ENCODE measurements at regions not wholly inside any gene's neighbourhood (a gene's known extent, or its start where the extent isn't known, plus 50 kb on each side); places are given as distances from the start of the nearest gene placed in this dataset.

DNA sequence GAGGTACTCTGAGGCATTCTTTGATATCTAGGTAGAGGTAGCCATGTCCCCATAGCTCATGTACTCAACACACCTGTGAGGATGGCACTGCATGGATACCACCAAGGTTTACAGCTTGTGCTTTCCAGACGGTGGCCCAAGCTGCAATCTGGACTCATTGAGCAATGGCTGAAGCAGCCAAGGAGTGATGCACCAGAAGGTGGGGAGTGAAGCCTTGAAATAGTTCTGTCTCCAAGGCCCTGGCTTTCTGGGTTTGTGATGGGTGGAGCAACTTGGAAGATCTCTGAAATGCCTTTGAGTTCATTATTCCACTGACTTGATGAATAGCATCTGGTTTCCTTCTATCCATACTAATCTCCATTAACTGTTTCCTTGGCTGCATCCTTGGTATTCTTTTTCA lies 290.0 kb upstream of the NOVA1 start:
- Histone ChIP-seq H3K27me3 (replicated peaks; ENCODE audit: insufficient read depth, low read depth, low read length, poor library complexity) (no peaks in the 10 kb centered on the region), H3K36me3 (ENCODE audit: insufficient read depth, low read length, poor library complexity, severe bottlenecking) (no peaks in the 10 kb centered on the region), H3K27ac (ENCODE audit: low read depth, low read length, poor library complexity, severe bottlenecking) (no peak overlapping the region), H3K4me1 (ENCODE audit: insufficient read depth, low read length, poor library complexity, severe bottlenecking) (no peaks in the 10 kb centered on the region), H3K4me3 (ENCODE audit: low read depth, low read length, poor library complexity, severe bottlenecking) (no peak overlapping the region), H3K9me3 (ENCODE audit: low read depth, low read length, poor library complexity, severe bottlenecking) (no peaks in the 10 kb centered on the region)
- intact Hi-C loops (cut with micrococcal nuclease; ENCODE audit: unreplicated experiment), result no loop called here
- CTCF ChIA-PET, result no interaction called here
- TF ChIP-seq, protein P1, sequence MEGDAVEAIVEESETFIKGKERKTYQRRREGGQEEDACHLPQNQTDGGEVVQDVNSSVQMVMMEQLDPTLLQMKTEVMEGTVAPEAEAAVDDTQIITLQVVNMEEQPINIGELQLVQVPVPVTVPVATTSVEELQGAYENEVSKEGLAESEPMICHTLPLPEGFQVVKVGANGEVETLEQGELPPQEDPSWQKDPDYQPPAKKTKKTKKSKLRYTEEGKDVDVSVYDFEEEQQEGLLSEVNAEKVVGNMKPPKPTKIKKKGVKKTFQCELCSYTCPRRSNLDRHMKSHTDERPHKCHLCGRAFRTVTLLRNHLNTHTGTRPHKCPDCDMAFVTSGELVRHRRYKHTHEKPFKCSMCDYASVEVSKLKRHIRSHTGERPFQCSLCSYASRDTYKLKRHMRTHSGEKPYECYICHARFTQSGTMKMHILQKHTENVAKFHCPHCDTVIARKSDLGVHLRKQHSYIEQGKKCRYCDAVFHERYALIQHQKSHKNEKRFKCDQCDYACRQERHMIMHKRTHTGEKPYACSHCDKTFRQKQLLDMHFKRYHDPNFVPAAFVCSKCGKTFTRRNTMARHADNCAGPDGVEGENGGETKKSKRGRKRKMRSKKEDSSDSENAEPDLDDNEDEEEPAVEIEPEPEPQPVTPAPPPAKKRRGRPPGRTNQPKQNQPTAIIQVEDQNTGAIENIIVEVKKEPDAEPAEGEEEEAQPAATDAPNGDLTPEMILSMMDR (conservative IDR thresholded peaks at IDR 0.05; ENCODE audit: low read depth, low read length), result no peak
- TF ChIP-seq EZH2 (IDR thresholded peaks at IDR 0.05; ENCODE audit: borderline replicate concordance, low read depth, low read length, poor library complexity, severe bottlenecking), result no peak
- no peak for DNase-seq (ENCODE audit: low spot score)
- BruUV-seq (replicated peaks), result no TSS peak
- POLR2A ChIA-PET (ENCODE audit: low non-redundant PET), result no interaction called here

DNA sequence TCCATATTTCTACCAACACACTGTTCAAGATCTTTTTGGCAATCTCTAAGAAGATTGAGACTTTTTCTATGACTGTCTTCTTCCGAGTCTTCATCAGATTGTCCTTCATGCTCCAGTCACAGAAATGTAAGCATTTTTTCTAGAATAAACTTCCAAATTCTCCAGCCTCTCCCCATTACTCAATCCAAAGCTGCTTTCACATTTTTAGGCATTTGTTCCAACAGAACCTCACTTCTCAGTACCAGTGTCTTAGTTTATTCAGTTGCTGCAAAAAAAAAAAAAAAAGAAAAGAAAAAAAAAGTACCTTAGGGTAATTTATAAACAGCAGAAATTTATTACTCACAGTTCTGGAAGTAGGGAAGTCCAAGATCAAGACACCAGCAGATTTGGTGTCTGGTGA lies 290.8 kb upstream of the NOVA1 start:
- no peak for DNase-seq (ENCODE audit: low spot score)
- Histone ChIP-seq H3K27ac (ENCODE audit: low read depth, low read length, poor library complexity, severe bottlenecking) (no peak overlapping the region), H3K36me3 (ENCODE audit: insufficient read depth, low read length, poor library complexity, severe bottlenecking) (no peaks in the 10 kb centered on the region), H3K4me1 (ENCODE audit: insufficient read depth, low read length, poor library complexity, severe bottlenecking) (no peaks in the 10 kb centered on the region), H3K27me3 (replicated peaks; ENCODE audit: insufficient read depth, low read depth, low read length, poor library complexity) (no peaks in the 10 kb centered on the region), H3K9me3 (ENCODE audit: low read depth, low read length, poor library complexity, severe bottlenecking) (no peaks in the 10 kb centered on the region), H3K4me3 (ENCODE audit: low read depth, low read length, poor library complexity, severe bottlenecking) (no peak overlapping the region)
- POLR2A ChIA-PET (ENCODE audit: low non-redundant PET), result no interaction called here
- CTCF ChIA-PET, result no interaction called here
- intact Hi-C loops (cut with micrococcal nuclease; ENCODE audit: unreplicated experiment), result no loop called here
- TF ChIP-seq, protein P1 (conservative IDR thresholded peaks at IDR 0.05; ENCODE audit: low read depth, low read length), result no peak
- no peak for TF ChIP-seq EZH2 (IDR thresholded peaks at IDR 0.05; ENCODE audit: borderline replicate concordance, low read depth, low read length, poor library complexity, severe bottlenecking)
- no TSS peak for BruUV-seq (replicated peaks)

DNA sequence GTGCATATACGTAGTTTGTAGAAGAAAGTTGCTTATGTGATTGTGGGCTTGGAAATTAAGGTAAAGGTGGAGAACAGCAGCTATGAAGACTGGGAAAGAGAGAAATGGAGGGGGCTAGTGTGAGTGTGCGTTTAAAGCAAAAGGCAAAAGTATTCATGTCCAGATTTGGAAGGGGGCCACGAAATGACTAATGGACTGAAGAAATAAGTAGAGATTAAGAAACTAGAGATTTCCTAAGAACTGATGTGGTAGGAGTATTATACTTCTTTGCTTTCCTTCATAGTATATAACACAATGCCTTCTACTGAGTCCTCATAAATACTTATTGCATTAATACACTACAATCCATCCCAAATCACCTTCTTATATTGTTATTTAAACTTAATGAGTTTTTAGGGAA lies 298.6 kb upstream of the NOVA1 start:
- H3K27ac ChIP-seq (ENCODE audit: low read depth, low read length, poor library complexity, severe bottlenecking), result no peak overlapping the region
- H3K9me3 ChIP-seq (ENCODE audit: low read depth, low read length, poor library complexity, severe bottlenecking), result no peaks in the 10 kb centered on the region
- no peaks in the 10 kb centered on the region for H3K36me3 ChIP-seq (ENCODE audit: insufficient read depth, low read length, poor library complexity, severe bottlenecking)
- TF ChIP-seq, protein P1 (conservative IDR thresholded peaks at IDR 0.05; ENCODE audit: low read depth, low read length), result no peak
- no peak for TF ChIP-seq EZH2 (IDR thresholded peaks at IDR 0.05; ENCODE audit: borderline replicate concordance, low read depth, low read length, poor library complexity, severe bottlenecking)
- DNase-seq (ENCODE audit: low spot score), result no peak
- H3K27me3 ChIP-seq (replicated peaks; ENCODE audit: insufficient read depth, low read depth, low read length, poor library complexity), result no peaks in the 10 kb centered on the region
- H3K4me1 ChIP-seq (ENCODE audit: insufficient read depth, low read length, poor library complexity, severe bottlenecking), result no peaks in the 10 kb centered on the region
- CTCF ChIA-PET, result no interaction called here
- BruUV-seq (replicated peaks), result no TSS peak
- intact Hi-C loops (cut with micrococcal nuclease; ENCODE audit: unreplicated experiment), result no loop called here
- POLR2A ChIA-PET (ENCODE audit: low non-redundant PET), result no interaction called here
- no peak overlapping the region for H3K4me3 ChIP-seq (ENCODE audit: low read depth, low read length, poor library complexity, severe bottlenecking)

Data from A673 (cell line).